PC-9 (cell line): ENCODE measurements at regions not wholly inside any gene's neighbourhood (a gene's known extent, or its start where the extent isn't known, plus 50 kb on each side); places are given as distances from the start of the nearest gene placed in this dataset.

Experiments used
- BruUV-seq: library from RNA; stranded (reverse); fragments of 400-500 nt; replicated peaks from 2 replicates; lab custom pipeline; 2021; lab: Mats Ljungman, UMichigan
- CTCF ChIA-PET: fragments of 300-600 bp; sonication (Branson Sonifier 250); formaldehyde crosslinking; loops from one replicate; lab custom pipeline; 2022; ENCODE audit warnings: antibody characterized with exemption; lab: Charles Lee
- POLR2A ChIA-PET: fragments of 300-600 bp; sonication (Branson Sonifier 250); formaldehyde crosslinking; loops from one replicate; lab custom pipeline; 2022; ENCODE audit warnings: antibody characterized with exemption; ENCODE audit not compliant: unreplicated experiment; lab: Charles Lee
- DNase-seq, 2 experiments: peaks; one replicate each; pipeline versions ENCODE4 v3.0.0 to v3.0.0-alpha.2; 2015 to 2022; ENCODE audit warnings: mixed read lengths in 1 of 2
- H2AFZ ChIP-seq: fragments of 200-600 bp; sonication (generic); 2 replicates; pipeline ENCODE4 v1.8.1; 2017; ENCODE audit warnings: antibody characterized with exemption
- H3F3A ChIP-seq: fragments of 200-600 bp; sonication (generic); 2 replicates; pipeline ENCODE4 v1.8.1; 2017; ENCODE audit warnings: antibody characterized with exemption, mild to moderate bottlenecking, low read depth; ENCODE audit not compliant: insufficient read depth
- H3K27ac ChIP-seq: fragments of 200-600 bp; sonication (generic); 2 replicates; pipeline ENCODE4 v1.6.1; 2016; ENCODE audit warnings: mixed run types
- H3K27me3 ChIP-seq: fragments of 200-600 bp; sonication (generic); 2 replicates; pipeline ENCODE4 v1.6.1; 2016; ENCODE audit warnings: low read depth, mixed run types; ENCODE audit not compliant: insufficient read depth
- H3K36me3 ChIP-seq: fragments of 200-600 bp; sonication (generic); 2 replicates; pipeline ENCODE4 v1.6.1; 2016; ENCODE audit warnings: low read depth, mixed run types
- H3K4me1 ChIP-seq: fragments of 200-600 bp; sonication (generic); replicated peaks from 2 replicates; pipeline ENCODE4 v1.6.1; 2016; ENCODE audit warnings: mixed run types; ENCODE audit not compliant: insufficient read depth
- H3K4me2 ChIP-seq: fragments of 200-600 bp; sonication (generic); 2 replicates; pipeline ENCODE4 v1.6.1; 2017; ENCODE audit warnings: mixed run types
- H3K4me3 ChIP-seq: fragments of 200-600 bp; sonication (generic); 2 replicates; pipeline ENCODE4 v1.6.1; 2016; ENCODE audit warnings: mixed run types
- H3K79me2 ChIP-seq: fragments of 200-600 bp; sonication (generic); 2 replicates; pipeline ENCODE4 v1.6.1; 2017; ENCODE audit warnings: low read depth, mixed run types
- H3K9me2 ChIP-seq: fragments of 200-600 bp; sonication (generic); 2 replicates; pipeline ENCODE4 v1.8.1; 2017; ENCODE audit warnings: mild to moderate bottlenecking; ENCODE audit not compliant: insufficient read depth
- H3K9me3 ChIP-seq: fragments of 200-600 bp; sonication (generic); 2 replicates; pipeline ENCODE4 v1.8.1; 2016; ENCODE audit warnings: low read depth; ENCODE audit not compliant: insufficient read depth
- H4K20me1 ChIP-seq: fragments of 200-600 bp; sonication (generic); 2 replicates; pipeline ENCODE4 v1.8.1; 2017; ENCODE audit not compliant: insufficient read depth
- CTCF ChIP-seq: fragments of 200-600 bp; sonication (generic); conservative IDR thresholded peaks from 2 replicates; pipeline ENCODE4 v1.6.1; 2017; ENCODE audit warnings: mixed run types, antibody characterized with exemption, mild to moderate bottlenecking, moderate library complexity
- EZH2 ChIP-seq: fragments of 200-600 bp; sonication (generic); IDR thresholded peaks from 2 replicates; pipeline ENCODE4 v1.8.0; 2017; ENCODE audit warnings: antibody characterized with exemption, low read depth
- intact Hi-C: fragments of 100-400 bp; cut with micrococcal nuclease; formaldehyde crosslinking; loops from one replicate; pipeline ENCODE4 v1.10.0; 2022; ENCODE audit not compliant: unreplicated experiment

- Histone ChIP-seq H3K9me3 (no peaks in the 10 kb centered on the region), H3K79me2 (no peaks in the 10 kb centered on the region), H3K4me1 (no peaks in the 10 kb centered on the region), H3K27ac (no peak overlapping the region), H3F3A (no peaks in the 10 kb centered on the region), H2AFZ (no peak overlapping the region; the same call in 1 of the 2 replicates), H3K27me3 (no peaks in the 10 kb centered on the region), H3K4me3 (no peak overlapping the region), H4K20me1 (no peaks in the 10 kb centered on the region), H3K4me2 (no peak overlapping the region), H3K36me3 (no peaks in the 10 kb centered on the region), H3K9me2 (no peaks in the 10 kb centered on the region)
- TF ChIP-seq CTCF (no peak), EZH2 (no peak)
- ChIA-PET CTCF (no interaction called here), POLR2A (interaction anchor here (0.7 kb wide), 2 partner anchors 87 to 346 kb away, joined by 5 read pairs; no protein-coding TSS in a partner anchor)
- no peak for DNase-seq
- intact Hi-C loops: loop anchor here (10.0 kb wide), 1 partner anchor 309 kb away; no protein-coding TSS in a partner anchor
- BruUV-seq: no TSS peak
These were observed 232.6 kb downstream of the SI start for GRCh38 chr3:164845739-164846138.

DNA sequence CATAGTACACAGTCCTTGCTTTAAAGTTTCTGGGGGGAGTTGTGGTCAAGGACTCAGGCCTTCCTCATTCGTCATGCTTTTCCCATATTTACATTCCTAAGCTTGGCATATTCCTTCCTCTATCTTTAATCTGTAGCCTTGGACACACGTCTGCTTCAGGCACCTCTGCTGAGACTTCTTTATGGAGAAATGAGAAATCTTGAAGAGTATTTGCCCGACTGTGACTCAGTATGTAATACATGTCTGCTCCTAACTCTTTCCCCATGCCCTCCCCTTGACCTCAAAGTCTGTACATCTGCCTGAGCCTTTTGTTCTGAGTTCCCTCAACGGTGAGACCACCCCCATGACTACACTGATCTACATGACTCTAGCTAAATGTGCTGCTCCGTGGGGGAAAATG lies 246.1 kb downstream of the SI start:
- Histone ChIP-seq H3K79me2 (no peaks in the 10 kb centered on the region), H3K4me3 (no peak overlapping the region), H2AFZ (no peak overlapping the region), H3F3A (no peaks in the 10 kb centered on the region), H3K9me2 (no peaks in the 10 kb centered on the region), H3K36me3 (no peaks in the 10 kb centered on the region), H3K4me2 (no peak overlapping the region), H3K9me3 (no peaks in the 10 kb centered on the region), H3K4me1 (no peaks in the 10 kb centered on the region), H4K20me1 (no peaks in the 10 kb centered on the region), H3K27ac (no peak overlapping the region), H3K27me3 (no peaks in the 10 kb centered on the region)
- CTCF ChIA-PET: no interaction called here
- intact Hi-C loops: loop anchor here (10.0 kb wide), 1 partner anchor 67 kb away; no protein-coding TSS in a partner anchor
- POLR2A ChIA-PET: no interaction called here
- TF ChIP-seq EZH2: no peak
- no peak for TF ChIP-seq CTCF
- BruUV-seq: no TSS peak
- no peak for DNase-seq

GRCh38 chr3:164818318-164818717 lies 260.0 kb downstream of the SI start:
- CTCF ChIA-PET: no interaction called here
- no TSS peak for BruUV-seq

More at GRCh38 chr3:164818318-164818717, 260.0 kb downstream of the SI start:
- H3K9me3 ChIP-seq: no peaks in the 10 kb centered on the region
- H3K4me2 ChIP-seq: no peak overlapping the region
- DNase-seq: no peak
- TF ChIP-seq EZH2 (no peak), CTCF (no peak)
- H3K4me3 ChIP-seq: no peak overlapping the region
- H3F3A ChIP-seq: no peaks in the 10 kb centered on the region
- H3K27me3 ChIP-seq: no peaks in the 10 kb centered on the region
- H4K20me1 ChIP-seq: no peaks in the 10 kb centered on the region
- H3K79me2 ChIP-seq: no peaks in the 10 kb centered on the region
- POLR2A ChIA-PET: interaction anchor here (0.6 kb wide), 1 partner anchor 16 kb away, joined by 3 read pairs; no protein-coding TSS in a partner anchor
- no peaks in the 10 kb centered on the region for H3K9me2 ChIP-seq
- H3K36me3 ChIP-seq: no peaks in the 10 kb centered on the region
- H3K27ac ChIP-seq: no peak overlapping the region
- intact Hi-C loops: no loop called here
- no peaks in the 10 kb centered on the region for H3K4me1 ChIP-seq
- H2AFZ ChIP-seq: no peak overlapping the region
